Right lobe of liver (tissue), 4 donors: ENCODE measurements at regions not wholly inside any gene's neighbourhood (a gene's known extent, or its start where the extent isn't known, plus 50 kb on each side); places are given as distances from the start of the nearest gene placed in this dataset.

Experiments
- CTCF ChIP-seq, 4 donors: fragments of 200-600 bp in 3 of 4; fragments of 450-650 bp in 1 of 4; IDR thresholded peaks; one replicate each; pipeline versions ENCODE4 v1.5.1 to v1.8.0; 2016 to 2022; ENCODE audit warnings: antibody characterized with exemption in 4 of 4, mild to moderate bottlenecking in 2 of 4
- POLR2A ChIP-seq: fragments of 450-650 bp; IDR thresholded peaks from one replicate; pipeline ENCODE4 v1.6.1; 2017; ENCODE audit warnings: antibody characterized with exemption, mild to moderate bottlenecking
- donor health status: DM: no; HTN: no; CAD: no.
- donor health status: DM: no; HTN: no; CAD: no.
- donor health status: DM: no; HTN: yes; CAD: no.

- no peak for TF ChIP-seq CTCF (IDR thresholded peaks at IDR 0.05)
- no peak for TF ChIP-seq POLR2A
Observed at GRCh38 chr15:92846741-92847140, 53.4 kb upstream of the CHD2 start.
